ENCODE measurements at regions not wholly inside any gene's neighbourhood (a gene's known extent, or its start where the extent isn't known, plus 50 kb on each side); places are given as distances from the start of the nearest gene placed in this dataset.

DNA sequence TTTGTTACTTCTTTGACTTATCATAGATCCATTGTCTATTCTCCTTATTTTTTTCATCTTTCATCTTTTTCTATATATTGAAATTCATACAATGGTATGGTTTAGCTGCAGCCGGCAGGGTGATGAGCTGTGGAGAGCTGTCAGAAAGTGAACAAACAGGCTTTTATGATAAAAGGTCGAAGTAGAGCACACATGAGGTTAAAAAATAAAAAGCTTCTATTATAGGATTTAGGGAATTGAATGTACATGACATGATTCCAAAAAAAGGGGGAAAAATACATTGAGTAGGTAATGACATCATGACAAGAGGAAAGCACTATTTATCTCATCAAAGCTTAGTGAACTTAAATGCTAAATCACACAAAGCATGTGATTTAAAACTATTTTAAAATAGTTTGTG, 884.8 kb downstream of the METTL15 start:
- Histone ChIP-seq H3K27ac (ENCODE audit: low read depth, low read length) (no peak overlapping the region), H4K20me1 (ENCODE audit: insufficient read depth) (no peaks in the 10 kb centered on the region), H2AFZ (ENCODE audit: low read depth, low read length, poor library complexity, severe bottlenecking) (no peak overlapping the region), H3K4me2 (ENCODE audit: low read length) (no peak overlapping the region), H3K4me3 (replicated peaks in 1 of 2; ENCODE audit: low read depth in 1 of 2, low read length in 2 of 2) (no peak overlapping the region), H3K9me2 (ENCODE audit: insufficient read depth) (no peaks in the 10 kb centered on the region), H3K4me1 (ENCODE audit: control insufficient read depth in 1 of 2, insufficient read depth in 2 of 2, low read length in 2 of 2) (no peaks in the 10 kb centered on the region), H3K36me3 (ENCODE audit: control insufficient read depth in 1 of 2, insufficient read depth in 2 of 2, low read length in 2 of 2) (no peaks in the 10 kb centered on the region), H3K27me3 (ENCODE audit: insufficient read depth, low read length) (no peaks in the 10 kb centered on the region), H3K9ac (ENCODE audit: low read length) (no peak overlapping the region), H3K79me2 (ENCODE audit: insufficient read depth, low read length) (no peaks in the 10 kb centered on the region), H3K9me3 (ENCODE audit: control insufficient read depth in 1 of 2, insufficient read depth in 1 of 2, low read depth in 1 of 2, low read length in 2 of 2) (no peaks in the 10 kb centered on the region)
- TF ChIP-seq CTCF (IDR thresholded peaks at IDR 0.05 in 2 of 3, conservative IDR thresholded peaks at IDR 0.05 in 1 of 3; ENCODE audit: borderline replicate concordance in 1 of 3, insufficient read depth in 1 of 3, low read depth in 2 of 3, low read length in 2 of 3): no peak
- TF ChIP-seq TCF7L2 (IDR thresholded peaks at IDR 0.05; ENCODE audit: borderline replicate concordance, extremely low read depth, insufficient read depth, insufficient read length): no peak
- TF ChIP-seq RAD21 (IDR thresholded peaks at IDR 0.05; ENCODE audit: low read depth): no peak
- TF ChIP-seq EGR1 (IDR thresholded peaks at IDR 0.05; ENCODE audit: low read depth): no peak
- no peak for TF ChIP-seq ZNF274 (IDR thresholded peaks at IDR 0.05; ENCODE audit: low read depth, low read length)
- no peak for TF ChIP-seq SP1 (IDR thresholded peaks at IDR 0.05; ENCODE audit: low read depth)
- TF ChIP-seq EZH2phosphoT487 (IDR thresholded peaks at IDR 0.05; ENCODE audit: borderline replicate concordance): no peak
- TF ChIP-seq JUND (IDR thresholded peaks at IDR 0.05): no peak
- TF ChIP-seq ELF1 (IDR thresholded peaks at IDR 0.05; ENCODE audit: borderline replicate concordance, low read depth): no peak
- no peak for TF ChIP-seq ZBTB33 (IDR thresholded peaks at IDR 0.05; ENCODE audit: extremely low read depth, insufficient replicate concordance, low read length)
- no peak for TF ChIP-seq CEBPB (IDR thresholded peaks at IDR 0.05; ENCODE audit: low read depth)
- no peak for TF ChIP-seq POLR2A (IDR thresholded peaks at IDR 0.05; ENCODE audit: borderline replicate concordance, extremely low read depth, insufficient read depth, insufficient read length)
- ATAC-seq (no peak), DNase-seq (ENCODE audit: low read depth, low spot score) (no peak)
- RAD21 ChIA-PET (ENCODE audit: low non-redundant PET in 1 of 2, low total read pairs in 2 of 2, uncharacterized antibody in 2 of 2, unreplicated experiment in 2 of 2): no interaction called here
- intact Hi-C loops (cut with micrococcal nuclease): no loop called here
- BruUV-seq (replicated peaks): no TSS peak
- POLR2A ChIA-PET: no interaction called here
- CTCF ChIA-PET: no interaction called here
